PC-3 (cell line): ENCODE measurements at regions not wholly inside any gene's neighbourhood (a gene's known extent, or its start where the extent isn't known, plus 50 kb on each side); places are given as distances from the start of the nearest gene placed in this dataset.

ENCODE experiments used
- ATAC-seq: fragments of 200-7000 bp; cut with Tn5 transposase; 2 replicates; pipeline ENCODE4 v1.9.1; 2020; ENCODE audit warnings: mild to moderate bottlenecking, moderate library complexity
- BruUV-seq: library from RNA; stranded (reverse); fragments of 400-500 nt; replicated peaks from 2 replicates; lab custom pipeline; 2021; lab: Mats Ljungman, UMichigan
- CTCF ChIA-PET: fragments of 300-600 bp; sonication (Branson Sonifier 250); formaldehyde crosslinking; loops from one replicate; lab custom pipeline; 2022; ENCODE audit warnings: antibody characterized with exemption; lab: Charles Lee
- POLR2A ChIA-PET: fragments of 300-600 bp; sonication (Branson Sonifier 250); formaldehyde crosslinking; loops from one replicate; lab custom pipeline; 2022; ENCODE audit warnings: antibody characterized with exemption; ENCODE audit not compliant: unreplicated experiment; lab: Charles Lee
- DNase-seq: peaks from one replicate; pipeline ENCODE4 v3.0.0-alpha.2; 2015
- H2AFZ ChIP-seq: fragments of 300-600 bp; sonication (generic); 2 replicates; pipeline ENCODE4 v1.6.0; 2016; ENCODE audit warnings: antibody characterized with exemption, low read length
- H3F3A ChIP-seq: fragments of 300-600 bp; sonication (generic); one replicate; pipeline ENCODE4 v1.6.0; 2017; ENCODE audit warnings: antibody characterized with exemption, low read length, control low read depth, mild to moderate bottlenecking; ENCODE audit not compliant: unreplicated experiment
- H3K27ac ChIP-seq: fragments of 300-600 bp; sonication (generic); 2 replicates; pipeline ENCODE4 v1.5.1; 2016; ENCODE audit warnings: mild to moderate bottlenecking, low read length
- H3K27me3 ChIP-seq: fragments of 300-600 bp; sonication (generic); 2 replicates; pipeline ENCODE4 v1.6.1; 2016; ENCODE audit warnings: low read length, mixed read lengths
- H3K36me3 ChIP-seq: fragments of 300-600 bp; sonication (generic); 2 replicates; pipeline ENCODE4 v1.6.1; 2016; ENCODE audit warnings: low read depth, mixed run types, low read length, mixed read lengths
- H3K4me1 ChIP-seq: fragments of 300-600 bp; sonication (generic); 2 replicates; pipeline ENCODE4 v1.5.1; 2016; ENCODE audit warnings: low read length; ENCODE audit not compliant: insufficient read depth
- H3K4me2 ChIP-seq: fragments of 300-600 bp; sonication (generic); 2 replicates; pipeline ENCODE4 v1.6.0; 2016; ENCODE audit warnings: low read length
- H3K4me3 ChIP-seq: fragments of 300-600 bp; sonication (generic); 2 replicates; pipeline ENCODE4 v1.5.1; 2016; ENCODE audit warnings: mild to moderate bottlenecking, low read length, mixed read lengths
- H3K79me2 ChIP-seq: fragments of 300-600 bp; sonication (generic); 2 replicates; pipeline ENCODE4 v1.6.1; 2017; ENCODE audit warnings: low read length, mixed read lengths
- H3K9ac ChIP-seq: fragments of 300-600 bp; sonication (generic); 2 replicates; pipeline ENCODE4 v1.6.0; 2016; ENCODE audit warnings: mild to moderate bottlenecking, low read length
- H3K9me2 ChIP-seq: fragments of 300-600 bp; sonication (generic); replicated peaks from 2 replicates; pipeline ENCODE4 v1.6.1; 2016; ENCODE audit warnings: mixed run types, low read length, mixed read lengths
- H3K9me3 ChIP-seq: fragments of 300-600 bp; sonication (generic); 2 replicates; pipeline ENCODE4 v1.6.1; 2016; ENCODE audit warnings: low read length, mixed read lengths
- H4K20me1 ChIP-seq: fragments of 300-600 bp; sonication (generic); 2 replicates; pipeline ENCODE4 v1.6.1; 2016; ENCODE audit warnings: low read length, mixed read lengths
- CTCF ChIP-seq: fragments of 300-600 bp; sonication (generic); conservative IDR thresholded peaks from 2 replicates; pipeline ENCODE4 v1.5.1; 2017; ENCODE audit warnings: antibody characterized with exemption, low read depth, mild to moderate bottlenecking, low read length
- EZH2 ChIP-seq: fragments of 300-600 bp; sonication (generic); IDR thresholded peaks from one replicate; pipeline ENCODE4 v1.6.1; 2017; ENCODE audit warnings: antibody characterized with exemption, mild to moderate bottlenecking, low read length; ENCODE audit not compliant: unreplicated experiment
- EZH2phosphoT487 ChIP-seq: fragments of 300-600 bp; sonication (generic); IDR thresholded peaks from 2 replicates; pipeline ENCODE4 v1.6.1; 2018; ENCODE audit warnings: mild to moderate bottlenecking, antibody characterized with exemption, low read length, borderline replicate concordance
- intact Hi-C: fragments of 100-400 bp; cut with micrococcal nuclease; formaldehyde crosslinking; loops from 2 replicates; pipeline ENCODE4 v1.9.0; 2023

GRCh38 chr20:34163307-34163706 is 51.3 kb upstream of the EIF2S2 start:
- POLR2A ChIA-PET = no interaction called here
- no peak for ATAC-seq

GRCh38 chr20:34164381-34164984 is 52.4 kb upstream of the EIF2S2 start:
- Histone ChIP-seq H3F3A (no peaks in the 10 kb centered on the region), H3K4me1 (no peaks in the 10 kb centered on the region), H3K36me3 (no peaks in the 10 kb centered on the region), H4K20me1 (no peaks in the 10 kb centered on the region), H3K4me2 (no peak overlapping the region), H3K79me2 (no peaks in the 10 kb centered on the region), H2AFZ (no peak overlapping the region), H3K27me3 (no peaks in the 10 kb centered on the region), H3K9me2 (no peaks in the 10 kb centered on the region), H3K9me3 (no peaks in the 10 kb centered on the region), H3K27ac (no peak overlapping the region), H3K9ac (no peak overlapping the region), H3K4me3 (no peak overlapping the region)
- intact Hi-C loops = no loop called here
- CTCF ChIA-PET = no interaction called here
- POLR2A ChIA-PET = no interaction called here
- TF ChIP-seq EZH2 = no peak
- no peak for TF ChIP-seq EZH2phosphoT487
- TF ChIP-seq CTCF = no peak
- BruUV-seq = no TSS peak
- ATAC-seq (no peak), DNase-seq (no peak)

More at GRCh38 chr20:34163307-34163706, 51.3 kb upstream of the EIF2S2 start:
- no peaks in the 10 kb centered on the region for H3K4me1 ChIP-seq
- no peaks in the 10 kb centered on the region for H3F3A ChIP-seq
- no peaks in the 10 kb centered on the region for H3K79me2 ChIP-seq
- H3K9me3 ChIP-seq = no peaks in the 10 kb centered on the region
- H2AFZ ChIP-seq = no peak overlapping the region
- H3K9ac ChIP-seq = no peak overlapping the region
- no peak for DNase-seq
- intact Hi-C loops = no loop called here
- CTCF ChIA-PET = no interaction called here
- no peak overlapping the region for H3K4me2 ChIP-seq
- H3K27ac ChIP-seq = no peak overlapping the region
- H3K4me3 ChIP-seq = no peak overlapping the region
- H4K20me1 ChIP-seq = no peaks in the 10 kb centered on the region
- TF ChIP-seq CTCF (no peak), EZH2 (no peak), EZH2phosphoT487 (no peak)
- no peaks in the 10 kb centered on the region for H3K9me2 ChIP-seq
- H3K36me3 ChIP-seq = no peaks in the 10 kb centered on the region
- no peaks in the 10 kb centered on the region for H3K27me3 ChIP-seq
- BruUV-seq = no TSS peak

GRCh38 chr20:34165018-34165619 is 53.1 kb upstream of the EIF2S2 start:
- no peaks in the 10 kb centered on the region for H3F3A ChIP-seq
- ChIA-PET POLR2A (no interaction called here), CTCF (no interaction called here)
- no peak overlapping the region for H3K9ac ChIP-seq
- no TSS peak for BruUV-seq
- intact Hi-C loops = no loop called here
- no peak for ATAC-seq
- H3K4me2 ChIP-seq = no peak overlapping the region
- no peak overlapping the region for H2AFZ ChIP-seq
- no peaks in the 10 kb centered on the region for H3K9me2 ChIP-seq
- H3K4me1 ChIP-seq = no peaks in the 10 kb centered on the region
- no peaks in the 10 kb centered on the region for H3K27me3 ChIP-seq
- H3K27ac ChIP-seq = no peak overlapping the region
- TF ChIP-seq EZH2phosphoT487 (no peak), CTCF (no peak), EZH2 (no peak)
- H4K20me1 ChIP-seq = no peaks in the 10 kb centered on the region
- no peak for DNase-seq
- H3K9me3 ChIP-seq = no peaks in the 10 kb centered on the region
- H3K79me2 ChIP-seq = no peaks in the 10 kb centered on the region
- no peaks in the 10 kb centered on the region for H3K36me3 ChIP-seq
- H3K4me3 ChIP-seq = no peak overlapping the region
